ENCODE measurements at regions not wholly inside any gene's neighbourhood (a gene's known extent, or its start where the extent isn't known, plus 50 kb on each side); places are given as distances from the start of the nearest gene placed in this dataset.
"Not testable (repeated sequence)": the region's sequence is repeated elsewhere in the genome, so short reads cannot be mapped to it uniquely, and the experiment has no call there.

GRCh38 chr4:1572964-1573720 is 111.0 kb downstream of the FAM53A start:
- DNase-seq (ENCODE audit: low read depth), result no peak

- no peak for DNase-seq (ENCODE audit: low read depth)
Observed at GRCh38 chr4:1572521-1572920, 111.6 kb downstream of the FAM53A start.

GRCh38 chr4:1572010-1572385 is 112.1 kb downstream of the FAM53A start:
- no peak for DNase-seq (ENCODE audit: low read depth)

GRCh38 chr4:1571165-1572009 is 112.7 kb downstream of the FAM53A start:
- no peak for DNase-seq (ENCODE audit: low read depth)

GRCh38 chr4:1570291-1571164 is 113.6 kb downstream of the FAM53A start:
- DNase-seq (ENCODE audit: low read depth), result no peak

- DNase-seq (ENCODE audit: low read depth), result no peak
Observed at GRCh38 chr4:1569461-1570151, 114.5 kb downstream of the FAM53A start.

- no peak for DNase-seq (ENCODE audit: low read depth)
Observed at GRCh38 chr4:1568855-1569460, 115.2 kb downstream of the FAM53A start.

- DNase-seq (ENCODE audit: low read depth), result no peak
Observed at GRCh38 chr4:1567808-1568581, 116.1 kb downstream of the FAM53A start.

GRCh38 chr4:1567519-1567807 is 116.7 kb downstream of the FAM53A start:
- DNase-seq (ENCODE audit: low read depth), result no peak

- DNase-seq (ENCODE audit: low read depth), result no peak
Observed at GRCh38 chr4:1566838-1567518, 117.1 kb downstream of the FAM53A start.

GRCh38 chr4:1566301-1566837 is 117.7 kb downstream of the FAM53A start:
- not testable (repeated sequence) for DNase-seq (ENCODE audit: low read depth)

GRCh38 chr4:1565598-1566295 is 118.4 kb downstream of the FAM53A start:
- DNase-seq (ENCODE audit: low read depth), result no peak

- DNase-seq (ENCODE audit: low read depth), result no peak
Observed at GRCh38 chr4:1564535-1565375, 119.4 kb downstream of the FAM53A start.

GRCh38 chr4:1563768-1564485 is 120.2 kb downstream of the FAM53A start:
- no peak for DNase-seq (ENCODE audit: low read depth)

- DNase-seq (ENCODE audit: low read depth), result no peak
Observed at GRCh38 chr4:1563241-1563640, 120.9 kb downstream of the FAM53A start.

- DNase-seq (ENCODE audit: low read depth), result no peak
Observed at GRCh38 chr4:1562771-1563170, 121.3 kb downstream of the FAM53A start.

GRCh38 chr4:1562371-1562770 is 121.7 kb downstream of the FAM53A start:
- no peak for DNase-seq (ENCODE audit: low read depth)
